ENCODE measurements at regions not wholly inside any gene's neighbourhood (a gene's known extent, or its start where the extent isn't known, plus 50 kb on each side); places are given as distances from the start of the nearest gene placed in this dataset.

DNA sequence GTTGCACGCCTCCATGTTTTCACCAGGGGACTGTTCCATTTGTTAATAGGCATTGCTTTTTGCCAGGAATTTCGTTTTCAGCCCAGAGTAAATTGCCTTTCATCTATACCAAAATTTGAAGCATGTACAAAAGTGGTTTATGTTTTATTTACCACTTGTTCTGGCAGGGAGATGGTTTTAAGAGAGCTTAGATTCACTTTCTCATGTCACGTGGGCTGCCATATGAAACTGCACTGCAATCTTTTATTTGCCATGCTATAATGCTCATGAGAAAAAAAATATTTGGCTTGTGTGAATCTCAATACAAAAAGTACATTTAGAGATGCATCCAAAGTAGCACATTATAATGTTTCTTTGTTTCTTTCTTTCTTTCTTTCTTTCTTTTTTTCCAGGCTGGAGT is 284.1 kb upstream of the GRIA1 start:
- TF ChIP-seq, protein P1, sequence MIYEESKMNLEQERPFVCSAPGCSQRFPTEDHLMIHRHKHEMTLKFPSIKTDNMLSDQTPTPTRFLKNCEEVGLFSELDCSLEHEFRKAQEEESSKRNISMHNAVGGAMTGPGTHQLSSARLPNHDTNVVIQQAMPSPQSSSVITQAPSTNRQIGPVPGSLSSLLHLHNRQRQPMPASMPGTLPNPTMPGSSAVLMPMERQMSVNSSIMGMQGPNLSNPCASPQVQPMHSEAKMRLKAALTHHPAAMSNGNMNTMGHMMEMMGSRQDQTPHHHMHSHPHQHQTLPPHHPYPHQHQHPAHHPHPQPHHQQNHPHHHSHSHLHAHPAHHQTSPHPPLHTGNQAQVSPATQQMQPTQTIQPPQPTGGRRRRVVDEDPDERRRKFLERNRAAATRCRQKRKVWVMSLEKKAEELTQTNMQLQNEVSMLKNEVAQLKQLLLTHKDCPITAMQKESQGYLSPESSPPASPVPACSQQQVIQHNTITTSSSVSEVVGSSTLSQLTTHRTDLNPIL (CRISPR knock-in tag; IDR thresholded peaks at IDR 0.05; ENCODE audit: low read depth): no peak
- TF ChIP-seq ARNTL (CRISPR knock-in tag; IDR thresholded peaks at IDR 0.05; ENCODE audit: borderline replicate concordance, low read depth) (no peak), RARB (CRISPR knock-in tag; IDR thresholded peaks at IDR 0.05) (no peak)
- TF ChIP-seq, protein P2, sequence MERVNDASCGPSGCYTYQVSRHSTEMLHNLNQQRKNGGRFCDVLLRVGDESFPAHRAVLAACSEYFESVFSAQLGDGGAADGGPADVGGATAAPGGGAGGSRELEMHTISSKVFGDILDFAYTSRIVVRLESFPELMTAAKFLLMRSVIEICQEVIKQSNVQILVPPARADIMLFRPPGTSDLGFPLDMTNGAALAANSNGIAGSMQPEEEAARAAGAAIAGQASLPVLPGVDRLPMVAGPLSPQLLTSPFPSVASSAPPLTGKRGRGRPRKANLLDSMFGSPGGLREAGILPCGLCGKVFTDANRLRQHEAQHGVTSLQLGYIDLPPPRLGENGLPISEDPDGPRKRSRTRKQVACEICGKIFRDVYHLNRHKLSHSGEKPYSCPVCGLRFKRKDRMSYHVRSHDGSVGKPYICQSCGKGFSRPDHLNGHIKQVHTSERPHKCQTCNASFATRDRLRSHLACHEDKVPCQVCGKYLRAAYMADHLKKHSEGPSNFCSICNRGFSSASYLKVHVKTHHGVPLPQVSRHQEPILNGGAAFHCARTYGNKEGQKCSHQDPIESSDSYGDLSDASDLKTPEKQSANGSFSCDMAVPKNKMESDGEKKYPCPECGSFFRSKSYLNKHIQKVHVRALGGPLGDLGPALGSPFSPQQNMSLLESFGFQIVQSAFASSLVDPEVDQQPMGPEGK (CRISPR knock-in tag; IDR thresholded peaks at IDR 0.05; ENCODE audit: borderline replicate concordance): no peak
